SK-N-SH (cell line): ENCODE measurements at regions not wholly inside any gene's neighbourhood (a gene's known extent, or its start where the extent isn't known, plus 50 kb on each side); places are given as distances from the start of the nearest gene placed in this dataset.

Experiments used
- CTCF ChIA-PET: fragments of 300-600, 350-600 bp; formaldehyde crosslinking; extraction: SDS; loops from one replicate; lab custom pipeline; 2021; lab: Yijun Ruan, JAX
- POLR2A ChIA-PET: fragments of 350-600 bp; sonication (Branson Sonifier 250); formaldehyde crosslinking; extraction: SDS; loops from one replicate; lab custom pipeline; 2020; ENCODE audit warnings: antibody characterized with exemption, inconsistent platforms; lab: Yijun Ruan, JAX
- DNase-seq: peaks from one replicate; pipeline ENCODE4 v3.0.0; 2012
- H2AFZ ChIP-seq: fragments of 200-600 bp; sonication (generic); 2 replicates; pipeline ENCODE4 v1.8.1; 2016; ENCODE audit warnings: antibody characterized with exemption, mild to moderate bottlenecking, low read depth
- H3F3A ChIP-seq: fragments of 200-600 bp; sonication (generic); replicated peaks from 2 replicates; pipeline ENCODE3; 2016; ENCODE audit warnings: antibody characterized with exemption, mild to moderate bottlenecking; ENCODE audit not compliant: insufficient read depth
- H3K27ac ChIP-seq, 2 experiments: fragments of 200-500 bp in 1 of 2; fragments of 200-600 bp in 1 of 2; sonication (Bioruptor generic) in 1 of 2; sonication (generic), shearing (Covaris generic) in 1 of 2; 2 replicates each; pipeline versions ENCODE4 v1.5.1 to v1.6.1; 2014 to 2016; ENCODE audit warnings: low read depth in 2 of 2, inconsistent platforms in 1 of 2, low read length in 1 of 2, mild to moderate bottlenecking in 1 of 2, mixed read lengths in 1 of 2
- H3K27me3 ChIP-seq: fragments of 200-600 bp; sonication (generic), shearing (Covaris generic); 2 replicates; pipeline ENCODE4 v1.6.1; 2016; ENCODE audit warnings: mixed run types; ENCODE audit not compliant: insufficient read depth
- H3K36me3 ChIP-seq, 2 experiments: fragments of 200-500 bp in 1 of 2; fragments of 200-600 bp in 1 of 2; sonication (Bioruptor generic) in 1 of 2; sonication (generic) in 1 of 2; replicated peaks in 1 of 2; 2 replicates each; pipeline versions ENCODE3 to v1.5.1; 2014 to 2016; ENCODE audit warnings: low read length in 1 of 2, mild to moderate bottlenecking in 1 of 2; ENCODE audit not compliant: insufficient read depth in 2 of 2, control insufficient read depth in 1 of 2
- H3K4me1 ChIP-seq, 2 experiments: fragments of 200-500 bp in 1 of 2; fragments of 200-600 bp in 1 of 2; sonication (Bioruptor generic) in 1 of 2; sonication (generic), shearing (Covaris generic) in 1 of 2; 2 replicates each; pipeline versions ENCODE4 v1.5.1 to v1.6.1; 2014 to 2016; ENCODE audit warnings: low read depth in 1 of 2, low read length in 1 of 2, mixed run types in 1 of 2; ENCODE audit not compliant: insufficient read depth in 2 of 2, control insufficient read depth in 1 of 2
- H3K4me2 ChIP-seq: fragments of 200-600 bp; sonication (generic), shearing (Covaris generic); 2 replicates; pipeline ENCODE4 v1.6.1; 2017; ENCODE audit warnings: mixed run types
- H3K4me3 ChIP-seq, 2 experiments: fragments of 200-500 bp in 1 of 2; fragments of 200-600 bp in 1 of 2; sonication (Bioruptor generic) in 1 of 2; sonication (generic), shearing (Covaris generic) in 1 of 2; 2 replicates each; pipeline versions ENCODE4 v1.5.1 to v1.8.1; 2014 to 2016; ENCODE audit warnings: low read depth in 2 of 2, inconsistent platforms in 1 of 2, low read length in 1 of 2, mild to moderate bottlenecking in 1 of 2, mixed read lengths in 1 of 2, moderate library complexity in 1 of 2
- H3K79me2 ChIP-seq: fragments of 200-600 bp; sonication (generic); 2 replicates; pipeline ENCODE4 v1.8.1; 2017; ENCODE audit warnings: mild to moderate bottlenecking; ENCODE audit not compliant: insufficient read depth
- H3K9ac ChIP-seq: fragments of 200-600 bp; sonication (generic); 2 replicates; pipeline ENCODE4 v1.6.1; 2017; ENCODE audit warnings: mixed run types
- H3K9me2 ChIP-seq: fragments of 200-600 bp; sonication (generic); 2 replicates; pipeline ENCODE4 v1.6.1; 2017; ENCODE audit warnings: mixed run types
- H3K9me3 ChIP-seq: fragments of 200-600 bp; sonication (generic); 2 replicates; pipeline ENCODE4 v1.6.1; 2017; ENCODE audit warnings: mixed run types, mild to moderate bottlenecking, moderate library complexity
- H4K20me1 ChIP-seq: fragments of 200-600 bp; sonication (generic); 2 replicates; pipeline ENCODE4 v1.6.1; 2017; ENCODE audit warnings: mild to moderate bottlenecking, mixed run types; ENCODE audit not compliant: insufficient read depth
- CTCF ChIP-seq: fragments of 200-600 bp; sonication (generic); IDR thresholded peaks from 2 replicates; pipeline ENCODE4 v1.6.1; 2017; ENCODE audit warnings: antibody characterized with exemption, mild to moderate bottlenecking, moderate library complexity
- FOSL2 ChIP-seq: IDR thresholded peaks from 2 replicates; pipeline ENCODE4 v1.4.0; 2012; ENCODE audit warnings: low read depth, mild to moderate bottlenecking, moderate library complexity, borderline replicate concordance
- FOXJ3 ChIP-seq: sonication (generic); formaldehyde crosslinking; IDR thresholded peaks from 2 replicates; pipeline ENCODE4 v1.5.1; 2020; ENCODE audit warnings: mild to moderate bottlenecking, missing genetic modification reagents
- FOXM1 ChIP-seq: IDR thresholded peaks from 2 replicates; pipeline ENCODE4 v1.4.0; 2012; ENCODE audit warnings: low read depth, mild to moderate bottlenecking
- GATA2 ChIP-seq: sonication (generic); formaldehyde crosslinking; IDR thresholded peaks from 2 replicates; pipeline ENCODE4 v1.5.0; 2020; ENCODE audit warnings: mild to moderate bottlenecking, missing genetic modification reagents
- IRF3 ChIP-seq: fragments of 150-350 bp; IDR thresholded peaks from 2 replicates; pipeline ENCODE4 v1.6.1; 2016; ENCODE audit warnings: mild to moderate bottlenecking, low read depth, low read length
- JUND ChIP-seq: IDR thresholded peaks from 2 replicates; pipeline ENCODE4 v1.4.0; 2012
- NRF1 ChIP-seq: IDR thresholded peaks from 2 replicates; pipeline ENCODE4 v1.6.1; 2012; ENCODE audit warnings: low read depth, mild to moderate bottlenecking, low read length
- POLR2AphosphoS5 ChIP-seq: IDR thresholded peaks from 2 replicates; pipeline ENCODE4 v1.6.1; 2012; ENCODE audit warnings: low read depth, low read length
- RAD21 ChIP-seq: IDR thresholded peaks from 2 replicates; pipeline ENCODE4 v1.6.1; 2012; ENCODE audit warnings: mild to moderate bottlenecking, low read length
- RFX5 ChIP-seq: IDR thresholded peaks from 2 replicates; pipeline ENCODE4 v1.6.1; 2012; ENCODE audit warnings: mild to moderate bottlenecking, improper control_type of control experiment, low read length
- RXRA ChIP-seq: IDR thresholded peaks from 2 replicates; pipeline ENCODE4 v1.4.0; 2012; ENCODE audit warnings: low read depth, mild to moderate bottlenecking, borderline replicate concordance
- TCF12 ChIP-seq: IDR thresholded peaks from 2 replicates; pipeline ENCODE4 v1.4.0; 2012
- USF2 ChIP-seq: fragments of 150-350 bp; IDR thresholded peaks from 2 replicates; pipeline ENCODE4 v1.6.1; 2017; ENCODE audit warnings: antibody characterized with exemption, low read length, low read depth, borderline replicate concordance
- YY1 ChIP-seq: IDR thresholded peaks from 2 replicates; pipeline ENCODE4 v1.4.0; 2012; ENCODE audit warnings: low read depth, mild to moderate bottlenecking
- ZBTB33 ChIP-seq: IDR thresholded peaks from 2 replicates; pipeline ENCODE4 v1.4.0; 2012; ENCODE audit warnings: low read depth, borderline replicate concordance
- WGBS: methylation state at CpG from one replicate; pipeline ENCODE4 v1.1.6; 2017; ENCODE audit warnings: low lambda C conversion rate; 5-methylcytosine and 5-hydroxymethylcytosine counted together

GRCh38 chr7:116431787-116432526 lies 67.6 kb upstream of the CAV2 start:
- Histone ChIP-seq H3K4me1 (peaks cover under 1 to 28% of the 10 kb centered on the region in 2 experiments), H3K9me2 (no peaks in the 10 kb centered on the region), H3K9me3 (0 out of 2 replicates have a peak, but pooled peaks cover 7% of the 10 kb centered on the region), H4K20me1 (no peaks in the 10 kb centered on the region), H3K4me3 (no peak overlapping the region), H3F3A (peaks cover 38% of the 10 kb centered on the region), H3K79me2 (no peaks in the 10 kb centered on the region), H3K9ac (no peak overlapping the region), H3K27me3 (no peaks in the 10 kb centered on the region), H2AFZ (no peak overlapping the region), H3K4me2 (no peak overlapping the region), H3K27ac (no peak overlapping the region), H3K36me3 (peaks cover 0 to 5% of the 10 kb centered on the region in 2 experiments)
- DNase-seq: no peak
- TF ChIP-seq TCF12: no peak
- no peak for TF ChIP-seq IRF3
- TF ChIP-seq CTCF: no peak
- TF ChIP-seq GATA2 (CRISPR knock-in tag): no peak
- no peak for TF ChIP-seq FOXJ3 (CRISPR knock-in tag)
- no peak for TF ChIP-seq USF2
- no peak for TF ChIP-seq RFX5
- POLR2A ChIA-PET: no interaction called here
- WGBS: 75% methylated on average over 6 of the region's 6 CpGs
- CTCF ChIA-PET: interaction anchor here (1.0 kb wide), 1 partner anchor 10 kb away, joined by 3 read pairs; no protein-coding TSS in a partner anchor

GRCh38 chr7:116432527-116432916 lies 67.0 kb upstream of the CAV2 start:
- Histone ChIP-seq H2AFZ (no peak overlapping the region), H4K20me1 (no peaks in the 10 kb centered on the region), H3K36me3 (peaks cover 0 to 5% of the 10 kb centered on the region in 2 experiments), H3K9ac (no peak overlapping the region), H3K4me2 (no peak overlapping the region), H3K4me3 (no peak overlapping the region), H3K27me3 (no peaks in the 10 kb centered on the region), H3K27ac (no peak overlapping the region), H3K79me2 (no peaks in the 10 kb centered on the region), H3F3A (peaks cover 35% of the 10 kb centered on the region), H3K9me2 (no peaks in the 10 kb centered on the region), H3K9me3 (0 out of 2 replicates have a peak, but pooled peaks cover 7% of the 10 kb centered on the region), H3K4me1 (peaks cover 0 to 25% of the 10 kb centered on the region in 2 experiments)
- POLR2A ChIA-PET: no interaction called here
- no peak for DNase-seq
- WGBS: 57% methylated on average over 2 of the region's 2 CpGs
- CTCF ChIA-PET: interaction anchor here (1.0 kb wide), 1 partner anchor 9 kb away, joined by 3 read pairs; no protein-coding TSS in a partner anchor
- no peak for TF ChIP-seq IRF3
- no peak for TF ChIP-seq FOXJ3 (CRISPR knock-in tag)
- no peak for TF ChIP-seq FOXM1
- TF ChIP-seq CTCF: no peak
- TF ChIP-seq POLR2AphosphoS5: no peak
- no peak for TF ChIP-seq FOSL2
- no peak for TF ChIP-seq RFX5
- no peak for TF ChIP-seq GATA2 (CRISPR knock-in tag)
- TF ChIP-seq NRF1: no peak
- TF ChIP-seq YY1: no peak
- TF ChIP-seq RAD21: no peak
- no peak for TF ChIP-seq ZBTB33
- TF ChIP-seq JUND: no peak
- no peak for TF ChIP-seq RXRA
